Stimulated activated CD4-positive, alpha-beta T cell treated with anti-CD3 and anti-CD28 coated beads, Interleukin-15, amount 100 ng/mL, for 24 hours (primary cell): ENCODE measurements at regions not wholly inside any gene's neighbourhood (a gene's known extent, or its start where the extent isn't known, plus 50 kb on each side); places are given as distances from the start of the nearest gene placed in this dataset.
"Not testable (repeated sequence)": the region's sequence is repeated elsewhere in the genome, so short reads cannot be mapped to it uniquely, and the experiment has no call there.

Source experiments
- DNase-seq: peaks from one replicate; pipeline ENCODE4 v3.0.0-alpha.2; 2020

- DNase-seq, result no peak
These were observed 170.0 kb upstream of the ZNF267 start for GRCh38 chr16:31703526-31704128.

DNA sequence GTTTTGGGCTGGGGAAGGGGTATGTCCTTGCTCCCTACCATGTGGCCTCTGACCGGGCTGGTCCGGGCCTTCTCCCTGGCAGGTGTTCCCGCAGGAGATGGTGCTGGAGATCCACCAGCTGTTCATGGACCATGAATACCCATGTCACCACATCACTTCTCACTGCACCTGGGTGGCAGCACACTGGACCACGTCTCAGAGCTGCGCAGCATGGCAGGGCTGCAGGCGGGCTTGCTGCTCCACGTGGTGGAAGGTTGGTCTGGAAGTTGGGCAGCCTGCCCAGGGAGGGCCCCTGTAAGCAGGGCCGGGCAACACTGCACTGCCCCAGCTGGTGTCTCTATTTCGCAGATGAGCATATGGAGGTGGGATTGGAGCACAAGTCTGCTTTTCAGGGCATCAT is 169.5 kb upstream of the ZNF267 start:
- DNase-seq, result no peak

DNA sequence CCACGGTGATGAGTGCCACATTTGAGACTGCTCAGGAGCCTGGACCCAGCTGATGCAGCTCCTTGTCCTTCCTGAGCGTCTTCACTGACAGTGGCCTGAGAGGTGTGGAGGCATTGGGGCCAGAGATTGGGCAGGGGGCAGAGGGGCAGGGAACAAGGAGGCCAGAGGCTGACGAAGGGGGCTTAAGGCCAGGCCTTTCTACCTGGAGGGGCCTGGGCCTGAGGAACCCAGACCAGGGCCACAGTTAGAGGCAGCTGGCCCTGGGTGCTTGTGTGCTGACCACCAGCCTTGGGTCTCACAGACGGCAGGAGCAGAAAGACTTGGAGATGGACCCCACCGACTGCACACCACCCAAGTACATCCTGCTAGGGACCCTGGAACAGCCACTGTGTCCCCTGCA is 168.2 kb upstream of the ZNF267 start:
- no peak for DNase-seq

- no peak for DNase-seq
These were observed 167.3 kb upstream of the ZNF267 start for GRCh38 chr16:31706318-31706717.

DNA sequence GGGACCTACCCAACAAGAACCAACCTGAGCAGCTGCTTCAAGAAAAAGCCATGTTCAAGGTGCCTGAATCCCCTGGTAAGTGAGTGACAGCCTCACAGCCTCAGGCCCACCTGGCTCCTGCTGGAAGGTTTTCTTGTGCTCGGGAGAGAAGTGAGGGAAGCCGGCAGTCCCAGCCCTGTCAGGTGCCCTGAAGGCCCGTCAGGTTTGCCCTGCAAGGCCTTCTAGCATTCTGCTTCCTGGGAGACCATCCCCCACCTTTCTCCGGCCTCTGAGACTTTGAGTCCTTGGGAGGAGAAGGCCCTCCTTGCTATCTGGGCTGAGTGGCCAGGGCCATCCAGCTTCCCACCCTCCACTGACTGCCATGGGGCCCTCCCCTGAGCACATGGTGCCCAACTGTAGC is 166.7 kb upstream of the ZNF267 start:
- no peak for DNase-seq

- no peak for DNase-seq
These were observed 165.8 kb upstream of the ZNF267 start for GRCh38 chr16:31707743-31708335.

- no peak for DNase-seq
These were observed 165.3 kb upstream of the ZNF267 start for GRCh38 chr16:31708348-31708747.

DNA sequence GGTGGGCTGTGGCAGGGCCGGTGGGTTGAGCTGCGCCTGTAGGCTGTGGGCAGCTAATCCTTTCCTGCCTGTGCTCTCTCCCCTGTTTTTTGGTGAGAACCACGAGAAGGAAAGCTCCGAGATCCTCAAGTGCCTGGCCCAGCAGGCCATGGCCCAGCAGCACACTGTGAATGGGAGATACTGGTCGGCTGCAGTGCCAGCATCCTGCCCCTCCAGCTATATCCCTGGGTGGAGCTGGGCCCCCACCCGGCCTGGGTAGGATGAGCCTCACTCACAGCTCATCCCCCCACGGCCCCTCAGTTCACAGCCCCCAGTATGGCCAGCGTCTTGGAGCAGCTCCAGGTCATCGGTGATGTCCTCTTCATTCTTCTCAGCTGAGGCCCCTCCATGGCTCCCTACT is 164.4 kb upstream of the ZNF267 start:
- no peak for DNase-seq

DNA sequence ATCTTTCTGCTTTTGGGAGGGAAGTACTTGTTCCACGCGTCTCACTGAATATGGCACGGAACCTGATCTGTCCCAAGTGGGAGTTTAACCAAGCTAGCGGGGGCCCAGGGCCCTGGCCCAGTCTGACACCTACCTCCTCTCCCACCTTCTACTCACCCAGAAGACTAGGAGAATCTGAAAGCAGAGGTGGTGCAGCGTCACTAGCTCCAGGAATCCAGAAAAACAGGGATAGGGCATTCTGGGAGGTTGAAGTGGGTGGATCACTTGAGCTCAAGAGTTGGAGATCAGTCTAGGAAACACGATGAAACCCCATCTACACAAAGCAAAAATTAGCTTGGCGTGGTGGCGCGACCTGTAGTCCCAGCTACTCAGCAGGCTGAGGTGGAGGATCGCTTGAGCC is 163.5 kb upstream of the ZNF267 start:
- no peak for DNase-seq

DNA sequence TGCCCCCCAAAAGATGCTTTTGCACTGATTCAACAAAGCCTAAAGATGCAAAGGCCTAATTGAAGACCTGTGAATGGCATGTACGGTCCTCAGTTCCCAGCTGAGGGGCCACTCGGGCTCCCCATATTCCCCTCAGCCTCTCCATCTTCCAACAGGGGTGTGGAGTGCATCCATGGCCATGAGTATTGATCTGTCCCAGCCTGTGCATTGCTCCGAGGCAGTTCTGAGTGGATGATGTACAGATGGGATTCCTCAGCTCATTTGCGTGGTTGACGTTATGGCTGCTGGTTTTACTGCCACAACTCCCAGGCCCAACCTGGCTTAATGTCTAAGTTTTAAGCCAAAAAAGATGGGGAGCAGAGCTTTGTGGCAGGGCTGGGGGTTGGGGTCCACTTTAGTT is 162.7 kb upstream of the ZNF267 start:
- no peak for DNase-seq

- DNase-seq, result no peak
These were observed 162.2 kb upstream of the ZNF267 start for GRCh38 chr16:31711344-31711845.

GRCh38 chr16:31712064-31712540 is 161.5 kb upstream of the ZNF267 start:
- DNase-seq, result no peak

GRCh38 chr16:31713071-31713944 is 160.3 kb upstream of the ZNF267 start:
- DNase-seq, result peak; percentile 95

GRCh38 chr16:31713945-31714902 is 159.4 kb upstream of the ZNF267 start:
- no peak for DNase-seq

DNA sequence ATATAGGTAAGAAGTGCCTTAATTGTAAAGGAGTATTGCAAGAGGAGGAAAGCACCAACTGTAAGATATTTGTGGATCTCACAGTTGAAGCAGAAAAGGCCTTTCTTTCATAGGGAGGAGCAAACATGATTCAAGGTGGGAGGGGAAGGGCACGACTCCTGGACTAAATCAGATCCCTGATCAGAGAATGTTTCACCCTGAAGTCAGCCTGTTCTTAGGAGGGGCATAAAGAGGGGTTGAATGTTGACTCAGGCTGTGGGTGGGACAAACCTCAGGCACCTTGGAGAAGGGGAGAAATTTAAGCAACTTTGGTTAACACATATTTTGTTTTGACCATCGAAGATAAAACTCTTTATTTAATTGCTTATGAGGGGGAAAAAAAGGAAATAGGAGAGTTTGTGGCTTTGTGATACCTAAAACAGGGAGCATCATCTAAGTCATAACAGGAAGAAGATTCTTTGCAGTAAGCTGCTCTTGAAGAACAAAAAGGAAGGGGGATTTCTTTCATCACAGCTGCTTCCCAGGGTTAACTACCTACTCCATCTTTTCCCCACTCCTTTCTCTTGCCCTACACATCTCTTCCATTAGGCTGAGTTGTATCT is 158.6 kb upstream of the ZNF267 start:
- DNase-seq, result peak; percentile 50

DNA sequence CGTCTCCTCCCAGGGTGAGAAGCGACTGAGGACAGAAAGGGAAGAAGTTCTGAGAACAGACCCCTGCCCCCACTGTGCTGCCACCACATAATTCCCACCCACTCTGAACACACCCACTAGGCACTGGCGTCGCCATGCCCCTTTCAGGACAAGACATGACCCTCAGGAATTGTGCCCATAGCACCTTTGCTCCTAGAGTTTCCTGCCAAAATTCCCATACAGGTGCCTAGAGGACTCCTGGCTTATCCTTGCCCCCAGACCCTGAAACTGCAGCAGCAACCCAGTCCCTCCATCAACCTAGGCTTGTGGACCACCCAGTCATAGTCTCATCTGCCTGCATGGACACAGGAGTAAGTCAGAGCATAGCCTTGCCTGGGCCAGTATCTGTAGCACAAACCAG is 157.7 kb upstream of the ZNF267 start:
- DNase-seq, result no peak

- no peak for DNase-seq
These were observed 154.6 kb upstream of the ZNF267 start for GRCh38 chr16:31718998-31719397.

GRCh38 chr16:31727553-31727952 is 146.1 kb upstream of the ZNF267 start:
- DNase-seq, result no peak

DNA sequence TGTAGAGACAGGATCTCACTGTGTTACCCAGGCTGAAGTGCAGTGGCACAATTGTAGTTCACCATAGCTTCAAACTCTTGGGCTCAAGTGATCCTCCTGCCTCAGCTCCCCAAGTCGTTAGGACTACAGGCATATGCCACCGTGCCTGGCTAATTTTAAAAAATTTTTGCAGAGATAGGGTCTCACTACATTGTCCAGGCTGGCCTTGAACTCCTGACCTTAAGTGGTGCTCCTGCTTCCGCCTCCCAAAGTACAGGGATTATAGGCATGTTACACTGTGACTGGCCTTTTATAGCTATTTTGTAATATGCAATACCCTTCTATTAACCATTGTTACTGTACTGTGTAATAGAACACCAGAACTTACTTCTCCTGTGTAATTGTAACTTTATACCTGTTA is 139.3 kb upstream of the ZNF267 start:
- no peak for DNase-seq

GRCh38 chr16:31745098-31745497 is 128.5 kb upstream of the ZNF267 start:
- not testable (repeated sequence) for DNase-seq

DNA sequence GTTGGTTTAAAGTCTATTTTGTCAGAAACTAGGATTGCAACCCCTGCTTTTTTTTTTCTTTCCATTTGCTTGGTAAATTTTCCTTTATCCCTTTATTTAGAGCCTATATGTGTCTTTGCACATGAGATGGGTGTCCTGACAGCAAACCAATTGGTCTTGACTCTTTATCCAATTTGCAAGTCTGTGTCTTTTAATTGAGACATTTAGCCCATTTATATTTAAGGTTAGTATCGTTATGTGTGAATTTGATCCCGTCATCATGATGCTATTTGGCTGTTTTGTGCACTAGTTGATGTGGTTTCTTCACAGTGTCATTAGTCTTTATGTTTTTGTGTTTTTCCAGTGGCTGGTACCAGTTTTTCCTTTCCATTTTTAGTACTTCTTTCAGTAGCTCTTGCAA is 127.7 kb upstream of the ZNF267 start:
- DNase-seq, result no peak

GRCh38 chr16:31754998-31755615 is 118.5 kb upstream of the ZNF267 start:
- DNase-seq, result no peak
